ENCODE measurements at regions not wholly inside any gene's neighbourhood (a gene's known extent, or its start where the extent isn't known, plus 50 kb on each side); places are given as distances from the start of the nearest gene placed in this dataset.

- H2AFZ ChIP-seq (ENCODE audit: low read length) = no peak overlapping the region
- no peak overlapping the region for H2BK5ac ChIP-seq (ENCODE audit: insufficient read length, low read length)
- no peak overlapping the region for H3K23ac ChIP-seq (ENCODE audit: insufficient read length, low read depth, low read length)
- no peak overlapping the region for H3K4ac ChIP-seq (ENCODE audit: low read depth, low read length)
- H2BK120ac ChIP-seq (ENCODE audit: low read depth, low read length, poor library complexity, severe bottlenecking) = no peak overlapping the region
- no peak overlapping the region for H2AK5ac ChIP-seq (ENCODE audit: insufficient read length, low read length)
- peaks cover 0 to 3% (median 0%) of the 10 kb centered on the region in 3 experiments; a peak in 1 of 7 replicates for H3K36me3 Mint-ChIP-seq (ENCODE audit: insufficient read depth in 1 of 3, low read depth in 3 of 3)
- H4K91ac ChIP-seq (ENCODE audit: insufficient read length, low read depth, low read length) = no peak overlapping the region
- no peak overlapping the region for H3K9ac ChIP-seq (ENCODE audit: extremely low read depth, insufficient read length, low read length)
- no peak overlapping the region for H3K27ac ChIP-seq (ENCODE audit: insufficient read length, low read depth, low read length)
- H3K23me2 ChIP-seq (ENCODE audit: insufficient read length, low read depth, low read length, poor library complexity, severe bottlenecking) = no peaks in the 10 kb centered on the region
- no peaks in the 10 kb centered on the region for H4K20me1 ChIP-seq (ENCODE audit: control insufficient read depth, insufficient read depth, insufficient read length)
- WGBS (ENCODE audit: extremely low coverage, insufficient read length, low lambda C conversion rate) = no CpG with 5 or more reads among the region's 3 CpGs
- no peaks in the 10 kb centered on the region for H3K4me1 ChIP-seq (ENCODE audit: insufficient read depth, low read length)
- H3K27me3 Mint-ChIP-seq (ENCODE audit: low read depth) = no peaks in the 10 kb centered on the region
- H4K8ac ChIP-seq (replicated peaks; ENCODE audit: insufficient read length, low read depth, low read length) = no peak overlapping the region
- no peaks in the 10 kb centered on the region for H3K9me3 ChIP-seq (ENCODE audit: control insufficient read depth, low read depth, low read length)
- H2BK15ac ChIP-seq (ENCODE audit: low read depth, low read length) = no peak overlapping the region
- no peak overlapping the region for H2BK12ac ChIP-seq (ENCODE audit: insufficient read length, low read depth, low read length)
- no peak overlapping the region for H2BK20ac ChIP-seq (ENCODE audit: low read depth, low read length, poor library complexity, severe bottlenecking)
- no peaks in the 10 kb centered on the region for H3K79me1 ChIP-seq (ENCODE audit: insufficient read depth, low read depth, low read length, poor library complexity, severe bottlenecking)
- peaks cover 3% of the 10 kb centered on the region in 2 experiments; a peak in 2 of 5 replicates for H3K9me3 Mint-ChIP-seq
- H3K27ac Mint-ChIP-seq = no peak overlapping the region
- H3K14ac ChIP-seq (ENCODE audit: insufficient read depth, low read length) = no peak overlapping the region
- no peak overlapping the region for H3K4me2 ChIP-seq (ENCODE audit: insufficient read depth, insufficient read length, low read length)
- H3K56ac ChIP-seq (ENCODE audit: insufficient read length, low read depth, low read length) = no peak overlapping the region
- no peak overlapping the region for H3T11ph ChIP-seq (ENCODE audit: low read length)
- peak; percentile 52; the same call in 2 of the 3 replicates for TF ChIP-seq CTCF (conservative IDR thresholded peaks at IDR 0.05)
- DNase-seq = no peak
- no peak overlapping the region for H3K4me3 Mint-ChIP-seq
- no peaks in the 10 kb centered on the region for H3K27me3 ChIP-seq (ENCODE audit: insufficient read depth, low read length)
- H3K79me2 ChIP-seq (ENCODE audit: insufficient read depth, low read length) = no peaks in the 10 kb centered on the region
- H3K4me1 Mint-ChIP-seq = no peaks in the 10 kb centered on the region
- H4K5ac ChIP-seq (ENCODE audit: insufficient read length, low read depth, low read length) = no peak overlapping the region
- H3K18ac ChIP-seq (ENCODE audit: insufficient read length, low read depth, low read length) = no peak overlapping the region
Observed at GRCh38 chr18:65439188-65439587, 311.6 kb upstream of the CDH7 start.
